Stimulated activated CD4-positive, alpha-beta T cell treated with anti-CD3 and anti-CD28 coated beads, Interleukin-1b, Interleukin-23, amount 100 ng/mL, for 24 hours (primary cell): ENCODE measurements at regions not wholly inside any gene's neighbourhood (a gene's known extent, or its start where the extent isn't known, plus 50 kb on each side); places are given as distances from the start of the nearest gene placed in this dataset.

Source experiments
- DNase-seq, 4 experiments: peaks; one replicate each; pipeline ENCODE4 v3.0.0-alpha.2; 2020; ENCODE audit warnings: low read depth in 4 of 4, low spot score in 1 of 4

- no peak for DNase-seq
These were observed 1815.3 kb upstream of the CELF4 start for GRCh38 chr18:39380866-39381265.

- DNase-seq: no peak
These were observed 1814.7 kb upstream of the CELF4 start for GRCh38 chr18:39380186-39380725.

GRCh38 chr18:39375066-39375465 is 1809.5 kb upstream of the CELF4 start:
- no peak for DNase-seq

- DNase-seq: no peak
These were observed 1806.4 kb upstream of the CELF4 start for GRCh38 chr18:39371996-39372395.

GRCh38 chr18:39366656-39367055 is 1801.1 kb upstream of the CELF4 start:
- no peak for DNase-seq

GRCh38 chr18:39365836-39366485 is 1800.4 kb upstream of the CELF4 start:
- no peak for DNase-seq

- no peak for DNase-seq
These were observed 1794.5 kb upstream of the CELF4 start for GRCh38 chr18:39360072-39360471.

GRCh38 chr18:39359636-39360035 is 1794.0 kb upstream of the CELF4 start:
- no peak for DNase-seq

- no peak for DNase-seq
These were observed 1785.3 kb upstream of the CELF4 start for GRCh38 chr18:39350945-39351344.

- DNase-seq: no peak
These were observed 1784.2 kb upstream of the CELF4 start for GRCh38 chr18:39349801-39350200.

GRCh38 chr18:39348757-39349156 is 1783.2 kb upstream of the CELF4 start:
- no peak for DNase-seq

GRCh38 chr18:39347701-39348100 is 1782.1 kb upstream of the CELF4 start:
- DNase-seq: no peak

- no peak for DNase-seq
These were observed 1781.3 kb upstream of the CELF4 start for GRCh38 chr18:39346916-39347315.

GRCh38 chr18:39345321-39345720 is 1779.7 kb upstream of the CELF4 start:
- DNase-seq: no peak

GRCh38 chr18:39344487-39344886 is 1778.9 kb upstream of the CELF4 start:
- DNase-seq: no peak

GRCh38 chr18:39341129-39341528 is 1775.5 kb upstream of the CELF4 start:
- no peak for DNase-seq

GRCh38 chr18:39340418-39340817 is 1774.8 kb upstream of the CELF4 start:
- DNase-seq: no peak

GRCh38 chr18:39329496-39330275 is 1764.1 kb upstream of the CELF4 start:
- no peak for DNase-seq

- no peak for DNase-seq
These were observed 1761.2 kb upstream of the CELF4 start for GRCh38 chr18:39326772-39327171.

GRCh38 chr18:39325973-39326372 is 1760.4 kb upstream of the CELF4 start:
- DNase-seq: no peak

- no peak for DNase-seq
These were observed 1753.5 kb upstream of the CELF4 start for GRCh38 chr18:39319141-39319540.

- no peak for DNase-seq
These were observed 1752.9 kb upstream of the CELF4 start for GRCh38 chr18:39318462-39318861.
